AG04450 (cell line): ENCODE measurements at regions not wholly inside any gene's neighbourhood (a gene's known extent, or its start where the extent isn't known, plus 50 kb on each side); places are given as distances from the start of the nearest gene placed in this dataset.

Experiments
- CTCF ChIA-PET: fragments of 300-600, 350-600 bp; formaldehyde crosslinking; extraction: SDS; loops from one replicate; lab custom pipeline; 2022; ENCODE audit warnings: antibody characterized with exemption, inconsistent platforms; lab: Charles Lee
- POLR2A ChIA-PET: fragments of 350-600 bp; formaldehyde crosslinking; extraction: SDS; loops from one replicate; lab custom pipeline; 2021; ENCODE audit warnings: antibody characterized with exemption, inconsistent platforms; lab: Yijun Ruan, JAX
- DNase-seq: peaks from one replicate; pipeline ENCODE4 v3.0.0-alpha.2; 2011; ENCODE audit warnings: low read depth, low spot score
- H3K27ac ChIP-seq: one replicate; pipeline ENCODE4 v1.5.1; 2012; ENCODE audit warnings: low read depth, low read length, control low read depth
- H3K27me3 ChIP-seq: one replicate; pipeline ENCODE4 v1.6.0; 2012; ENCODE audit warnings: low read length; ENCODE audit not compliant: control insufficient read depth, insufficient read depth
- H3K4me3 ChIP-seq: 2 replicates; pipeline ENCODE4 v1.5.1; 2011; ENCODE audit warnings: mild to moderate bottlenecking, low read depth, low read length, control low read depth
- H3K9me3 ChIP-seq: 2 replicates; pipeline ENCODE4 v1.5.1; 2012; ENCODE audit warnings: low read length; ENCODE audit not compliant: control insufficient read depth, insufficient read depth
- CTCF ChIP-seq: IDR thresholded peaks from 2 replicates; pipeline ENCODE4 v1.5.1; 2011; ENCODE audit warnings: low read depth, low read length, control low read depth, inconsistent platforms

GRCh38 chr11:15840966-15841365, 515.4 kb downstream of the SOX6 start:
- POLR2A ChIA-PET = no interaction called here
- CTCF ChIA-PET = no interaction called here
- Histone ChIP-seq H3K27ac (no peak overlapping the region), H3K4me3 (no peak overlapping the region), H3K9me3 (no peaks in the 10 kb centered on the region), H3K27me3 (peaks cover 3% of the 10 kb centered on the region)
- DNase-seq = no peak
- no peak for TF ChIP-seq CTCF

- H3K4me3 ChIP-seq = no peak overlapping the region
- POLR2A ChIA-PET = no interaction called here
- peaks cover 3% of the 10 kb centered on the region for H3K27me3 ChIP-seq
- peak overlapping the region; percentile 21 for H3K27ac ChIP-seq
- no peak for DNase-seq
- H3K9me3 ChIP-seq = no peaks in the 10 kb centered on the region
- no peak for TF ChIP-seq CTCF
- CTCF ChIA-PET = no interaction called here
These were observed 514.2 kb downstream of the SOX6 start for GRCh38 chr11:15841931-15842740.

GRCh38 chr11:15843309-15843872, 513.0 kb downstream of the SOX6 start:
- Histone ChIP-seq H3K27ac (no peak overlapping the region), H3K27me3 (peaks cover 3% of the 10 kb centered on the region), H3K9me3 (no peaks in the 10 kb centered on the region), H3K4me3 (no peak overlapping the region)
- POLR2A ChIA-PET = no interaction called here
- CTCF ChIA-PET = no interaction called here
- DNase-seq = no peak
- TF ChIP-seq CTCF = no peak

GRCh38 chr11:15845261-15845660, 511.1 kb downstream of the SOX6 start:
- no peak for DNase-seq
- no peak for TF ChIP-seq CTCF
- H3K4me3 ChIP-seq = no peak overlapping the region
- no peaks in the 10 kb centered on the region for H3K9me3 ChIP-seq
- POLR2A ChIA-PET = no interaction called here
- peaks cover 3% of the 10 kb centered on the region for H3K27me3 ChIP-seq
- CTCF ChIA-PET = no interaction called here
- H3K27ac ChIP-seq = no peak overlapping the region

- no peak for TF ChIP-seq CTCF
- Histone ChIP-seq H3K4me3 (no peak overlapping the region), H3K27ac (no peak overlapping the region), H3K9me3 (no peaks in the 10 kb centered on the region), H3K27me3 (peaks cover 3% of the 10 kb centered on the region)
- DNase-seq = no peak
- POLR2A ChIA-PET = no interaction called here
- CTCF ChIA-PET = interaction anchor here (1.0 kb wide), 1 partner anchor 765 kb away, joined by 4 read pairs; no protein-coding TSS in a partner anchor
These were observed 507.6 kb downstream of the SOX6 start for GRCh38 chr11:15848631-15849168.
